ENCODE measurements at regions not wholly inside any gene's neighbourhood (a gene's known extent, or its start where the extent isn't known, plus 50 kb on each side); places are given as distances from the start of the nearest gene placed in this dataset.

DNA sequence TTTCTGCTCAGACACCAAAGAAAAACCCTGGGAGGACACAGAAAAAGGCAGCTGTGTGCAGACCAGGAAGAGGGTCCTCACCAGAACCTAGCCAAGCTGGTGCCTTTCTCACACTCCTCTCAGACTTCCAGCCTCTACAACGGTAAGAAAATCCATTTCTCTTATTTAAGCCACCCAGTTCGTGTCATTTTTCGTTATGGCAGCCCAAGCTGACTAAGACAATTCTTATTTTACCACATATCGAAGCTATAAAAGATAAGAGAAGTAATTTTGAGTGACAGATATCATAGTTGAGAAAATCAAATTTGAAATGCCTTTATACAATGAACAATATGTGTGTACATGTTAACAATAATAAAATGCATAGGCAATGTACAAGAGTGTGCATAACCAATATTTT is 219.5 kb downstream of the CBLN2 start:
- no peaks in the 10 kb centered on the region for H3K36me3 ChIP-seq (ENCODE audit: control insufficient read depth, insufficient read depth, low read length)

DNA sequence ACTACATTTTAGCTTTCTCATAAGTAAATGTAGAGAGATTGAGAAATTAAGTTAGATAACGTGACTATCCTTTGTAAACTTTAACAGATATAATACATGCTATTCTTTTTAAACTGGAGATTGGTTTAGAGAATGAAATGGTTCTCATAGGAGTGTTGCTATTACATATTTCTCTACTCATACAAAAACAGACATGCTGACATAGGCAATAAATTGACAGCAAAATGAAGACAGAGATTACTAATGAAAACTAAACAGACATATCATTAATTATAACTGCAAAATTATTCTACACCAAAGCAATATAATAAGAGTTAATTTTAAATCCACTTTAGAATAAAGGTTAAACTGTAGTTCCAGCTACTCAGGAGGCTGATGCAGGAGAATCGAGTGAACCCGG is 227.6 kb downstream of the CBLN2 start:
- Histone ChIP-seq H3K27me3 (ENCODE audit: insufficient read depth, low read length, poor library complexity) (no peaks in the 10 kb centered on the region), H2AK5ac (ENCODE audit: low read length) (no peak overlapping the region), H3K4ac (ENCODE audit: low read depth, low read length) (no peak overlapping the region), H2BK5ac (ENCODE audit: low read length) (no peak overlapping the region), H3K79me1 (ENCODE audit: low read length) (no peaks in the 10 kb centered on the region), H3K4me1 (ENCODE audit: control insufficient read depth, low read depth, low read length) (no peaks in the 10 kb centered on the region), H3K18ac (ENCODE audit: low read length) (no peak overlapping the region), H3K4me2 (ENCODE audit: low read length) (no peak overlapping the region), H3K4me3 (ENCODE audit: low read length) (no peak overlapping the region), H3K27ac (ENCODE audit: low read depth, low read length) (no peak overlapping the region), H2BK120ac (ENCODE audit: low read depth, low read length) (no peak overlapping the region), H3K23ac (ENCODE audit: low read length) (no peak overlapping the region), H3K9ac (ENCODE audit: low read length) (no peak overlapping the region), H4K8ac (ENCODE audit: low read depth, low read length) (no peak overlapping the region), H3K36me3 (ENCODE audit: control insufficient read depth, insufficient read depth, low read length) (no peaks in the 10 kb centered on the region), H3K79me2 (ENCODE audit: control insufficient read depth, insufficient read depth, low read length) (no peaks in the 10 kb centered on the region), H2BK15ac (replicated peaks; ENCODE audit: low read depth) (no peak overlapping the region), H4K5ac (ENCODE audit: low read length) (no peak overlapping the region), H3K56ac (ENCODE audit: low read length) (no peak overlapping the region)
- WGBS (ENCODE audit: extremely low coverage, insufficient coverage, low lambda C conversion rate) = no CpG with 5 or more reads among the region's 3 CpGs
- no peak for DNase-seq

More for the DNA sequence above, 219.5 kb downstream of the CBLN2 start:
- Histone ChIP-seq H2BK15ac (replicated peaks; ENCODE audit: low read depth) (no peak overlapping the region), H3K9ac (ENCODE audit: low read length) (no peak overlapping the region), H3K4ac (ENCODE audit: low read depth, low read length) (no peak overlapping the region), H4K5ac (ENCODE audit: low read length) (no peak overlapping the region), H3K56ac (ENCODE audit: low read length) (no peak overlapping the region), H4K8ac (ENCODE audit: low read depth, low read length) (no peak overlapping the region), H2BK120ac (ENCODE audit: low read depth, low read length) (no peak overlapping the region), H3K23ac (ENCODE audit: low read length) (no peak overlapping the region), H3K79me1 (ENCODE audit: low read length) (no peaks in the 10 kb centered on the region), H2AK5ac (ENCODE audit: low read length) (no peak overlapping the region), H3K79me2 (ENCODE audit: control insufficient read depth, insufficient read depth, low read length) (no peaks in the 10 kb centered on the region), H3K27me3 (ENCODE audit: insufficient read depth, low read length, poor library complexity) (no peaks in the 10 kb centered on the region), H3K27ac (ENCODE audit: low read depth, low read length) (no peak overlapping the region), H3K4me1 (ENCODE audit: control insufficient read depth, low read depth, low read length) (no peaks in the 10 kb centered on the region), H3K4me3 (ENCODE audit: low read length) (no peak overlapping the region), H3K18ac (ENCODE audit: low read length) (no peak overlapping the region), H2BK5ac (ENCODE audit: low read length) (no peak overlapping the region), H3K4me2 (ENCODE audit: low read length) (no peak overlapping the region)
- DNase-seq = no peak
- WGBS (ENCODE audit: extremely low coverage, insufficient coverage, low lambda C conversion rate) = no CpG with 5 or more reads among the region's 4 CpGs

DNA sequence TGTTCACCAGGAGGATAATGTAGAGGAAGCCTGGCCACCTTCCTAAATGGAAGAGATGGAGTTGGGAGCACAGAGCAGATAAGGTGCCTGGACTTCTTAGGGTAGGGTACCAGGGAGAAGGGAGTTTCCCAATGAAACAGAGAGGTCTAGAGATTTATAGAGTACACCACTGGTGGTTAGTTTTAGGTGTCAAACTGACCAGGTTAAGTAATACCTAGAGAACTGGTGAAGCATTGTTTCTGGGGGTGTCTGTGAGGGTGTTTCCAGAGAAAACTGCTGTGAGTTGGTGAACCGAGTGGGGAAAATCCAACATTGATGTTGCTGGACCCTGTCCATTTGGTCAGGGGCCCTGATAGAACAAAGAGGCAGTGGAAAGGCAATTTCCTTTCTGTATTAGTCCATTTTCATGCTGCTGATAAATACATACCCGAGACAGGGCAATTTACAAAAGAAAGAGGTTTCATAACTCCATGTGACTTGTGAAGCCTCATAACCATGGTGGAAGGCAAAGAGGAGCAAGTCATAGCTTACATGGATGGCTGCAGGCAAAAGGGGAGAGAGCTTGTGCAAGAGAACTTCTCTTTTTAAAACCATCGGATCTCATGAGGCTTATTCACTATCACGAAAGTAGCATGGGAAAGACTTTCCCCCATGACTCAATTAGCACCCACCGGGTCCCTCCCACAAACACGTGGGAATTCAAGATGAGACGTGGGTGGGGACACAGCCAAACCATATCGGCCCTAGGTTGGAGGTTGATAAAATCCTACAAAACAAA is 260.8 kb downstream of the CBLN2 start:
- Histone ChIP-seq H3K27me3 (ENCODE audit: insufficient read depth, low read length, poor library complexity) (no peaks in the 10 kb centered on the region), H3K79me1 (ENCODE audit: low read length) (no peaks in the 10 kb centered on the region), H4K5ac (ENCODE audit: low read length) (no peak overlapping the region), H3K23ac (ENCODE audit: low read length) (no peak overlapping the region), H3K4me2 (ENCODE audit: low read length) (no peak overlapping the region), H3K79me2 (ENCODE audit: control insufficient read depth, insufficient read depth, low read length) (no peaks in the 10 kb centered on the region), H3K27ac (ENCODE audit: low read depth, low read length) (no peak overlapping the region), H2BK120ac (ENCODE audit: low read depth, low read length) (no peak overlapping the region), H3K36me3 (ENCODE audit: control insufficient read depth, insufficient read depth, low read length) (no peaks in the 10 kb centered on the region), H3K4me1 (ENCODE audit: control insufficient read depth, low read depth, low read length) (no peaks in the 10 kb centered on the region), H3K18ac (ENCODE audit: low read length) (no peak overlapping the region), H3K4me3 (ENCODE audit: low read length) (no peak overlapping the region), H3K9ac (ENCODE audit: low read length) (no peak overlapping the region), H2BK5ac (ENCODE audit: low read length) (no peak overlapping the region), H2BK15ac (replicated peaks; ENCODE audit: low read depth) (no peak overlapping the region), H3K56ac (ENCODE audit: low read length) (no peak overlapping the region), H3K4ac (ENCODE audit: low read depth, low read length) (no peak overlapping the region), H2AK5ac (ENCODE audit: low read length) (no peak overlapping the region), H4K8ac (ENCODE audit: low read depth, low read length) (no peak overlapping the region)
- WGBS (ENCODE audit: extremely low coverage, insufficient coverage, low lambda C conversion rate) = no CpG with 5 or more reads among the region's 8 CpGs
- DNase-seq = no peak

DNA sequence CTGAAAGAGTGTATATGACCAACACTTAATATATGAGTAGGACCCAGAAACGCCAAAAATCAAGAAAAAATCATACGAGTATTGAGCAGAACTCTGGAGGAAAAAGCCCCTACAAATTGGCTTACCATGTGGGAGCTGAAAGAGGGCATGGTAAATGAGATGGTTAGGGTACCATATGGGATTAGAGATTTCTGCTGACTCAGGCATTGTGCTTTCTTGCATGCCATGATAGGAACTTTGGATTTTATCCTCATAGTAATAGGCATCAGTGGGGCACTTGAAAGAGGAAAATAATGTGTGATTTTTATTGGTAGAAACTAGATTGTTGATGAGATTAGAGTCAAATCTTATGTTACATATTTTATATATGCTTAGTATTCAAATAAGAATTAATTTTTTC is 271.1 kb downstream of the CBLN2 start:
- WGBS (ENCODE audit: extremely low coverage, insufficient coverage, low lambda C conversion rate) = no CpG with 5 or more reads among the region's 2 CpGs
- H3K79me1 ChIP-seq (ENCODE audit: low read length) = no peaks in the 10 kb centered on the region
- no peaks in the 10 kb centered on the region for H3K36me3 ChIP-seq (ENCODE audit: control insufficient read depth, insufficient read depth, low read length)
- no peak overlapping the region for H4K5ac ChIP-seq (ENCODE audit: low read length)
- no peak overlapping the region for H3K4me3 ChIP-seq (ENCODE audit: low read length)
- no peaks in the 10 kb centered on the region for H3K79me2 ChIP-seq (ENCODE audit: control insufficient read depth, insufficient read depth, low read length)
- H2BK15ac ChIP-seq (replicated peaks; ENCODE audit: low read depth) = no peak overlapping the region
- no peak overlapping the region for H3K4ac ChIP-seq (ENCODE audit: low read depth, low read length)
- H3K27ac ChIP-seq (ENCODE audit: low read depth, low read length) = no peak overlapping the region
- H3K9ac ChIP-seq (ENCODE audit: low read length) = no peak overlapping the region
- H3K18ac ChIP-seq (ENCODE audit: low read length) = no peak overlapping the region
- no peak for DNase-seq
- H3K23ac ChIP-seq (ENCODE audit: low read length) = no peak overlapping the region
- H4K8ac ChIP-seq (ENCODE audit: low read depth, low read length) = no peak overlapping the region
- no peak overlapping the region for H2BK120ac ChIP-seq (ENCODE audit: low read depth, low read length)
- no peak overlapping the region for H3K4me2 ChIP-seq (ENCODE audit: low read length)
- H3K4me1 ChIP-seq (ENCODE audit: control insufficient read depth, low read depth, low read length) = no peaks in the 10 kb centered on the region
- no peak overlapping the region for H2BK5ac ChIP-seq (ENCODE audit: low read length)
- no peaks in the 10 kb centered on the region for H3K27me3 ChIP-seq (ENCODE audit: insufficient read depth, low read length, poor library complexity)
- no peak overlapping the region for H3K56ac ChIP-seq (ENCODE audit: low read length)
- no peak overlapping the region for H2AK5ac ChIP-seq (ENCODE audit: low read length)

DNA sequence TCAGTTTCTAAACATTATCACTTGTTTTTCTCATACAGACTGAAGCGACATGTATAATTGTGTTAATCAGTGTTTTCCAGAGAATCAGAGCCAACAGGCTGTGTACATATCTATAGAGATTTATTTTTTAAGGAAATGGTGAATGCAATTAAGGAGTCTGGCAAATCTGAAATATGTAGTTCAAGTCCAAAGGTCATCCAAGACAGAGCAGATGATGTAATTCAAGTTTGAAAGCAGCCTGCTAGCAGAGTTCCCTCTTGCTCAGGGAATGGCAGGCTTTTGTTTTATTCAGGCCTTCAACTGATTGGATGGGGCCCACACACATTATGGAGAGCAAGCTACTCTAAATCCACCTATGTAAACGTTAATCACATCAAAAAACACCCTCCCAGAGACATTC is 282.6 kb downstream of the CBLN2 start:
- Histone ChIP-seq H2BK15ac (replicated peaks; ENCODE audit: low read depth) (no peak overlapping the region), H2BK120ac (ENCODE audit: low read depth, low read length) (no peak overlapping the region), H2AK5ac (ENCODE audit: low read length) (no peak overlapping the region), H3K79me1 (ENCODE audit: low read length) (no peaks in the 10 kb centered on the region), H3K4me3 (ENCODE audit: low read length) (no peak overlapping the region), H3K4me2 (ENCODE audit: low read length) (no peak overlapping the region), H3K18ac (ENCODE audit: low read length) (no peak overlapping the region), H3K27me3 (ENCODE audit: insufficient read depth, low read length, poor library complexity) (no peaks in the 10 kb centered on the region), H3K56ac (ENCODE audit: low read length) (no peak overlapping the region), H3K27ac (ENCODE audit: low read depth, low read length) (no peak overlapping the region), H4K5ac (ENCODE audit: low read length) (no peak overlapping the region), H3K23ac (ENCODE audit: low read length) (no peak overlapping the region), H4K8ac (ENCODE audit: low read depth, low read length) (no peak overlapping the region), H2BK5ac (ENCODE audit: low read length) (no peak overlapping the region), H3K36me3 (ENCODE audit: control insufficient read depth, insufficient read depth, low read length) (no peaks in the 10 kb centered on the region), H3K79me2 (ENCODE audit: control insufficient read depth, insufficient read depth, low read length) (no peaks in the 10 kb centered on the region), H3K4ac (ENCODE audit: low read depth, low read length) (no peak overlapping the region), H3K4me1 (ENCODE audit: control insufficient read depth, low read depth, low read length) (no peaks in the 10 kb centered on the region), H3K9ac (ENCODE audit: low read length) (no peak overlapping the region)
- no peak for DNase-seq
- WGBS (ENCODE audit: extremely low coverage, insufficient coverage, low lambda C conversion rate) = no CpG with 5 or more reads among the region's 2 CpGs

DNA sequence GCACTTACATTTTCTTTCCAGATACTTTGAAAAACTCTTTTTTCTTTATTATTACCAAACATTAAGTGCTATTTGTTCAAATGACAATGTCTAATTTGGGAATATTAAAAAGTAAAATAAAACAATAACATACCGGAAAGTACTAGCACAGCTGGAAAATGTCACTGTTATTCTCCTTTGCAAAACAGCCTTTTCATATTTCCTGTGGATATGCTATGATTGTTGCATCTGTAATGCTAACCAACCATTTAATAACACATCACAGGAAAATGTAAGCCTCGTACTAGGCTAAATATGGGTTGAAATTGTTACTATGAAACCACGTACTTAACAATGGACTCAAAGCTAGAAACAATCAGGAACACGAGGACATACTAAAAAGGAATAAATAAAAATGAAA is 298.1 kb downstream of the CBLN2 start:
- H2AK5ac ChIP-seq (ENCODE audit: low read length) = no peak overlapping the region
- no peak overlapping the region for H3K18ac ChIP-seq (ENCODE audit: low read length)
- no peak overlapping the region for H3K4me2 ChIP-seq (ENCODE audit: low read length)
- no peak overlapping the region for H2BK15ac ChIP-seq (replicated peaks; ENCODE audit: low read depth)
- no peaks in the 10 kb centered on the region for H3K36me3 ChIP-seq (ENCODE audit: control insufficient read depth, insufficient read depth, low read length)
- WGBS (ENCODE audit: extremely low coverage, insufficient coverage, low lambda C conversion rate) = no CpG with 5 or more reads among the region's 4 CpGs
- no peaks in the 10 kb centered on the region for H3K4me1 ChIP-seq (ENCODE audit: control insufficient read depth, low read depth, low read length)
- no peak overlapping the region for H3K23ac ChIP-seq (ENCODE audit: low read length)
- no peak overlapping the region for H3K27ac ChIP-seq (ENCODE audit: low read depth, low read length)
- no peak for DNase-seq
- H2BK5ac ChIP-seq (ENCODE audit: low read length) = no peak overlapping the region
- H3K56ac ChIP-seq (ENCODE audit: low read length) = no peak overlapping the region
- H4K8ac ChIP-seq (ENCODE audit: low read depth, low read length) = no peak overlapping the region
- no peak overlapping the region for H3K4ac ChIP-seq (ENCODE audit: low read depth, low read length)
- H3K4me3 ChIP-seq (ENCODE audit: low read length) = no peak overlapping the region
- no peaks in the 10 kb centered on the region for H3K79me1 ChIP-seq (ENCODE audit: low read length)
- no peaks in the 10 kb centered on the region for H3K27me3 ChIP-seq (ENCODE audit: insufficient read depth, low read length, poor library complexity)
- H3K79me2 ChIP-seq (ENCODE audit: control insufficient read depth, insufficient read depth, low read length) = no peaks in the 10 kb centered on the region
- no peak overlapping the region for H3K9ac ChIP-seq (ENCODE audit: low read length)
- no peak overlapping the region for H2BK120ac ChIP-seq (ENCODE audit: low read depth, low read length)
- no peak overlapping the region for H4K5ac ChIP-seq (ENCODE audit: low read length)
